ENCODE measurements at regions not wholly inside any gene's neighbourhood (a gene's known extent, or its start where the extent isn't known, plus 50 kb on each side); places are given as distances from the start of the nearest gene placed in this dataset.

DNA sequence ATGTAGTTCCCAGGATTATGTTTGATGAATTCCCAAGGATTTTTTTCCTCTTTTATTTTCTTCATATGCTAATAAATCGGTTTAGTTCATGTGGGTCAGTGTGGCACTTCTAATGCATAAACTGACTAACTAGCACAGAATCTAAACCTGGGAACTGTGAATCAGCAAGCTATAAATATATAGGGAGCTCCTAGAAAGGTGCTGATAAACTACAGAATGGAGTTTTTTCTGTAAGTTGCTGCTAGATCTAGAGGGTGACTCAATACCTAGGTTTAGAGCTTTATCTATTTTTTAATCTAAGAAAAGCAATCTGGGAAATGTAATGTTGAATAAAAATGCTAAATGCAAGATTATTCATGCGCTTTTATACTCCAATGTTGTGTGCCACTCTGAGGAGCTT is 118.8 kb upstream of the PTCHD4 start:
- H3K4me3 Mint-ChIP-seq (ENCODE audit: unreplicated experiment) = no peak overlapping the region
- no peak for DNase-seq (ENCODE audit: low spot score)
- no peak overlapping the region for H3K27ac Mint-ChIP-seq (ENCODE audit: unreplicated experiment)
- no peaks in the 10 kb centered on the region for H3K36me3 Mint-ChIP-seq (ENCODE audit: low read depth)
- H3K9me3 Mint-ChIP-seq (ENCODE audit: low read depth) = peaks cover 2% of the 10 kb centered on the region
- no peaks in the 10 kb centered on the region for H3K4me1 Mint-ChIP-seq (ENCODE audit: low read depth)
- peaks cover 4% of the 10 kb centered on the region for H3K27me3 Mint-ChIP-seq (ENCODE audit: low read depth)
- no peak for TF ChIP-seq CTCF (IDR thresholded peaks at IDR 0.05)

DNA sequence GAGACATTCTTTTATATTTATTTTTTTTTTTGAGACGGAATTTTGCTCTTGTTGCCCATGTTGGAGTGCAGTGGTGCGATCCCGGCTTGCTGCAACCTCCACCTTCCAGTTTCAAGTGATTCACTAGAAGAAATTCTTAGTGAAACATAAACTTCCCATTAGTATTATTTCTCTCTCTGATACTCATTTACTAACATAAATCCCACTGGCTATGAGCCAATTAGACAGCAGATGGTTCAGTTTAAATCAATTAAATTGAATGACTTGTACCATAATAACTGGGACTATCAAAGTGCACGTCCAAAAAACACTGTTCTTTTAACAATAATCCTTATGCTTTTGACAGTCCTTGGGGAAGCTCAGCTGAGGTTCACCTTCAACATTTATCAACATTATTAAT is 111.2 kb upstream of the PTCHD4 start:
- no peak overlapping the region for H3K4me3 Mint-ChIP-seq (ENCODE audit: unreplicated experiment)
- H3K27ac Mint-ChIP-seq (ENCODE audit: unreplicated experiment) = no peak overlapping the region
- H3K4me1 Mint-ChIP-seq (ENCODE audit: low read depth) = no peaks in the 10 kb centered on the region
- TF ChIP-seq CTCF (IDR thresholded peaks at IDR 0.05) = no peak
- H3K9me3 Mint-ChIP-seq (ENCODE audit: low read depth) = no peaks in the 10 kb centered on the region
- H3K36me3 Mint-ChIP-seq (ENCODE audit: low read depth) = no peaks in the 10 kb centered on the region
- DNase-seq (ENCODE audit: low spot score) = no peak
- H3K27me3 Mint-ChIP-seq (ENCODE audit: low read depth) = peaks cover 6% of the 10 kb centered on the region

DNA sequence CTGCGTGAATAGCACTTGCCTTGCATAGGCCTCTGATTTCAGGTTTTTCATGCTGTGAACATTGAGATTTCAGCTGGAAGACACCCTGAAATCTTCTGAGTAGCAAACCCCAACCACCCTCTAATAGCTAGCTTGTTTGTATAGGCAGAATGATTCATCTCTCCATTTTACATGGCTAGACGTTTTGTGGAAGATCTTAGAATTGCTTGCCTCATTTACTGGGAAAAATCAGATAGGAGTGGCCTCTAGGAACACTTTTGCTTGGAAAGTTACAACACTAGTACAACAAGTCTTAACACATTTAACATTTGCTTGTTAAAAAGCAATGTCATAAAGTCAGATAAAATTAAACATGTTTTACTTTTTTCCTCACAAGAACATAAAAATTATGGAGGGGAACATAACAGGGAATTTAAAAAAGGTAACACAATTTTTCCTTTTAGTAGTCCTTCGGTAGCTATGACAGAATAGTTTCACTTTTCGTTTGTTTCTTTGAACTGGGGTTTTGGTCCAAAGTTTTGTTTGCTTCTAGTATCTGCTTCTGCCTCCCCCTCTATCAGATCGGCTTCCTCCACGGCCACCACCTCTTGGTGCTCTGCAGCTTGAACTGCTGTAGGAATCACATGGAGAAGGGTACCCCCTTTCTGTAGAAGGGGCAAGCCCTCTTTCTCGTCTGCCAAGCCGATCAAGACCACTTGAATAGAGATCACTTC is 102.2 kb upstream of the PTCHD4 start:
- no peak for DNase-seq (ENCODE audit: low spot score)
- Mint-ChIP-seq H3K4me1 (ENCODE audit: low read depth) (no peaks in the 10 kb centered on the region), H3K4me3 (ENCODE audit: unreplicated experiment) (no peak overlapping the region), H3K27ac (ENCODE audit: unreplicated experiment) (no peak overlapping the region), H3K9me3 (ENCODE audit: low read depth) (peaks cover 6% of the 10 kb centered on the region), H3K27me3 (ENCODE audit: low read depth) (peaks cover 2% of the 10 kb centered on the region), H3K36me3 (ENCODE audit: low read depth) (no peaks in the 10 kb centered on the region)
- TF ChIP-seq CTCF (IDR thresholded peaks at IDR 0.05) = no peak

DNA sequence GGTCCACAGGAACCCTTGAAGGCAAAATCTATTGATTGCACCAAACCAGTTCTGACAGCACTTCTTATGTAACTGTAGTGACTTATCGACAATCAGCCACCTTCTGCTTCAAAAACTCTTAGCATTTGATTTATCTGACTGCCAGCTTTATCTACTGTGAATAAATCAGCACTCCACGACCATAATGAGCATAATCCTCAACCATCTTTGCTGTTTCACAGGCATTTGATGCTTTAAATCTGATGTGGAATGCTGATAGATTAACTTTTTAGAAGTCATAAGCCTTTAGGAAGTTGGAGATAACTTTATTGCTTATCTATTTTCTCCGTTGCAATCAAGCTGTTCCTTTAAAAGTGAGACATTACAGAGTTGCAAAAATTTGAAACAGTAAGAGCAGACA is 101.5 kb upstream of the PTCHD4 start:
- Mint-ChIP-seq H3K27ac (ENCODE audit: unreplicated experiment) (no peak overlapping the region), H3K4me1 (ENCODE audit: low read depth) (no peaks in the 10 kb centered on the region), H3K36me3 (ENCODE audit: low read depth) (no peaks in the 10 kb centered on the region), H3K4me3 (ENCODE audit: unreplicated experiment) (no peak overlapping the region), H3K27me3 (ENCODE audit: low read depth) (no peaks in the 10 kb centered on the region), H3K9me3 (ENCODE audit: low read depth) (peaks cover 6% of the 10 kb centered on the region)
- TF ChIP-seq CTCF (IDR thresholded peaks at IDR 0.05) = no peak
- DNase-seq (ENCODE audit: low spot score) = no peak

- H3K4me3 Mint-ChIP-seq (ENCODE audit: unreplicated experiment) = no peak overlapping the region
- H3K4me1 Mint-ChIP-seq (ENCODE audit: low read depth) = peaks cover under 1% of the 10 kb centered on the region
- no peak for DNase-seq (ENCODE audit: low spot score)
- H3K27me3 Mint-ChIP-seq (ENCODE audit: low read depth) = no peaks in the 10 kb centered on the region
- peaks cover 18% of the 10 kb centered on the region for H3K9me3 Mint-ChIP-seq (ENCODE audit: low read depth)
- TF ChIP-seq CTCF (IDR thresholded peaks at IDR 0.05) = no peak
- no peak overlapping the region for H3K27ac Mint-ChIP-seq (ENCODE audit: unreplicated experiment)
- no peaks in the 10 kb centered on the region for H3K36me3 Mint-ChIP-seq (ENCODE audit: low read depth)
These were observed 95.1 kb upstream of the PTCHD4 start for GRCh38 chr6:48206091-48206490.

All from chondrocyte (in vitro differentiated cells).